HEK293 (cell line): ENCODE measurements at regions not wholly inside any gene's neighbourhood (a gene's known extent, or its start where the extent isn't known, plus 50 kb on each side); places are given as distances from the start of the nearest gene placed in this dataset.

Experiments
- ATF2 ChIP-seq: fragments of 450-650 bp; formaldehyde crosslinking; IDR thresholded peaks from 2 replicates; pipeline ENCODE4 v1.5.1; 2016; ENCODE audit warnings: missing biosample characterization, missing genetic modification characterization, low read depth
- CTCF ChIP-seq: fragments of 450-650 bp; formaldehyde crosslinking; IDR thresholded peaks from 2 replicates; pipeline ENCODE4 v1.5.1; 2016; ENCODE audit warnings: missing biosample characterization, missing genetic modification characterization
- PATZ1 ChIP-seq: fragments of 450-650 bp; formaldehyde crosslinking; IDR thresholded peaks from 2 replicates; pipeline ENCODE4 v1.5.1; 2016; ENCODE audit warnings: missing biosample characterization, missing genetic modification characterization
- ZBTB8A ChIP-seq: fragments of 450-650 bp; formaldehyde crosslinking; IDR thresholded peaks from 2 replicates; pipeline ENCODE4 v1.5.1; 2016; ENCODE audit warnings: missing biosample characterization, missing genetic modification characterization
- ZNF138 ChIP-seq: fragments of 450-650 bp; formaldehyde crosslinking; IDR thresholded peaks from 2 replicates; pipeline ENCODE4 v1.5.1; 2016; ENCODE audit warnings: missing biosample characterization, missing genetic modification characterization, borderline replicate concordance
- ZNF174 ChIP-seq: fragments of 450-650 bp; formaldehyde crosslinking; IDR thresholded peaks from 2 replicates; pipeline ENCODE4 v1.5.0; 2017; ENCODE audit warnings: missing biosample characterization, mild to moderate bottlenecking, missing genetic modification characterization
- ZNF707 ChIP-seq: fragments of 450-650 bp; formaldehyde crosslinking; IDR thresholded peaks from 2 replicates; pipeline ENCODE4 v1.5.1; 2016; ENCODE audit warnings: missing biosample characterization, missing genetic modification characterization

GRCh38 chr21:28615276-28615675 lies 377.4 kb downstream of the LTN1 start:
- TF ChIP-seq ATF2 (tag by site-specific recombination), result no peak
- no peak for TF ChIP-seq ZNF174 (tag by site-specific recombination)
- no peak for TF ChIP-seq ZNF707 (tag by site-specific recombination)
- TF ChIP-seq ZBTB8A (tag by site-specific recombination), result no peak
- TF ChIP-seq PATZ1, result no peak
- no peak for TF ChIP-seq CTCF (tag by site-specific recombination)
- no peak for TF ChIP-seq ZNF138 (tag by site-specific recombination)
